Posterior vena cava (tissue), 2 donors: ENCODE measurements at regions not wholly inside any gene's neighbourhood (a gene's known extent, or its start where the extent isn't known, plus 50 kb on each side); places are given as distances from the start of the nearest gene placed in this dataset.
"Not testable (repeated sequence)": the region's sequence is repeated elsewhere in the genome, so short reads cannot be mapped to it uniquely, and the experiment has no call there.

ENCODE experiments used
- DNase-seq: peaks from one replicate; pipeline ENCODE4 v3.0.0-alpha.2; 2020; ENCODE audit warnings: low spot score
- intact Hi-C, 2 donors: fragments of 100-400 bp; cut with DNase I; formaldehyde crosslinking; loops; one replicate each; pipeline versions ENCODE4 v1.14.1 to v1.14.2; 2022 to 2023
- donor health status: DM: yes; HTN: yes; CAD: no.
- donor health status: DM: yes; HTN: yes; CAD: no.

DNA sequence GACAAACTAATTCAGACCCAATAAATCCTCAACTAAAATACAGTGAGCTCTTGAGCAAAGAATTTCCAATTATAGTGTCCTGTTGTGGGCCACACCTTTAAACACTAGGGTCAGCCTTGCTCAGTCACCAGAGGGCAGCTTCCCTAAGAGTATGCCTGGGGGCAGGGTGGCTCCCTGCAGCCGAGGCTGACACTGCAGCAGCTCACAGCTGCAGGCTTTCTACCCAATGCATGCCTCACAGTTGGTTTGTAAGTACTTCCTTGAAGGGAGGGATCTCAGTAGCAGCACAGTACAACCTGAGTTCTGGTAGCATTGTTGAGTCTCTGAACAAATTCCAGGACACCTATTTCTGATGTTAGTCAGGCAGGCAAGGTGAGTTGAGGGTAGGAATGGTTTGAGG, 335.6 kb downstream of the TUSC7 start:
- intact Hi-C loops, result no loop called here
- no peak for DNase-seq

DNA sequence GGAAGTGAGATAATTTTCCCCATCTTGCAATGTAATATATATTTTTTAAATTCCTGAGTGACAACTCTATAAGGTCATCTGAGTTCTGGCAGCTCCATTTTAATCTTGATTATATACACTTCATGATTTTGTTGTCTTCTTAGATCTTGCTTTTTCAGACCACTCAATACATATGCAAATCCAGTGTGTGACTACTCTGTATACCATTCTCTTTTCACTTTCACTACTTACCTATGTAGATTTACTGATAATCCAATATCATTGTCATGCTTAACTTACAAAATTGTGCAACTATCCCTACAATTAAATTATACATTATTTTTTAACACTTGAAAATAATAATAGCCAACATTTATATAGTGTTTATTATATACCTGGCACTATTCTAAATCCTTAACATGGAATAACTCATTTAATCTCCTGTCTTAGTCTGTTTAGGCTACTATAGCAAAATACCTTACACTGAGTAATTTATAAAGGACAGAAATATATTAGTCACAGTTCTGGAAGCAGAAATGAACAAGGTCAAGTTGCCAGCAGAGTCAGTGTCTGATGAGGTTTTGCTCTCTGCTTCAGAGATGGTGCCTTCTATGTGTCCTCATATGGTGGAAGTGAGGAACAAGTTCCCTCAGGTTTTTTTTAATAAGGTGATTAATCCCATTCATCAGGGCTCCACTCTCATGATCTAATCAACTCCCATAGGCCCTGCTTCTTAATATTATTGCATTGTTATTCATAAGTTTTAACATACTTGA, 338.5 kb downstream of the TUSC7 start:
- intact Hi-C loops, result no loop called here

DNA sequence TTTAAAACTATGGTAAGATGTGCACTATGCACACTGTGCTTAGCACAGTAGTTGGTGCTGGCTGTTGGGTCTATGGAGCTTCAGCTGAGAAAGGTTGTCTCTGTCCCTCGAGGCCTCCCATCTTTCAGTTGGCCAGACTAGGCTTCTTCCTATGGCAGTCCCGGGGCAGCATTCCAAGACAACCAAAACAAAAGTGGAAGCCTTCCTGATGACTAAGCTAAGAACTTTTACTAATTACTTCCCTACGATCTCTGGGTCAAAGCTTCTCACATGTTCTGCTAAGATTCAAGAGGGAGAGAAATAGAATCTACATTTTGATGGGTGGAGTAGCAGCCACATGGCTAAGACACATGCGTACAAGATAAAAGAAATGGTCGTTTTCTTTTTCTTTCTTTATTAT, 342.8 kb downstream of the TUSC7 start:
- DNase-seq, result no peak

More for the DNA sequence above, 338.5 kb downstream of the TUSC7 start:
- DNase-seq, result no peak

DNA sequence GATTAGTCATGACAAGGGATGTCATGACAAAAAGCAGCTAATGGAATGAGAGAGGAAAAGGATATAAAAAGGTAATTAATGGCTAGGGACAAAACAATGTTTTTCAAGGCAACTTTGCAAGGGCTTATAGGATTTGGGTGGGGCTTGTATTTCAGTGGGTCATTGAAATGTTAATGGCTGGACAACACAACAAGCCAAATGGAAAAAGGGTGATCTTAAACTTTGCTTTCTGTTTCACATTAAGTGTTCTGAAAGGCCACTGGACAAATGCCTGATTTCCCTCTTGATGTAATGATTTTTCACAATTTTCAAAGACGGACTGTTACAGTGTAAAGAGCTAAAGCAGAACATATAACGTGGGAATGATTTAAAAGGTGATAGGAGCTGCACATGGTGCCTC, 345.0 kb downstream of the TUSC7 start:
- intact Hi-C loops, result no loop called here
- no peak for DNase-seq

More for the DNA sequence above, 342.8 kb downstream of the TUSC7 start:
- intact Hi-C loops, result no loop called here

DNA sequence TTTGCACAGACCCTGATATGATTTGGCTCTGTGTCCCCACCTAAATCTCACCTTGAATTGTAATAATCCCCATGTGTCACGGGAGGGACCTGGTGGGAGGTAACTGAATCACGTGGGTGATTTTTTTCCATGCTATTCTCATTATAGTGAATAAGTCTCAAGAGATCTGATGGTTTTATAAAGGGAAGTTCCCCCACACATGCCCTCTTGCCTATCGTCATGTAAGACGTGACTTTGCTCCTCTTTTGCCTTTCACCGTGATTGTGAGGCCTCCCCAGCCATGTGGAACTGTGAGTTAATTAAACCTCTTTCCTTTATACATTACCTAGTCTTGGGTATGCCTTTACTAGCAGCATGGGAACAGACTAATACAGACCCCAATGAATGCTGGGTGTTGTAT, 347.4 kb downstream of the TUSC7 start:
- DNase-seq, intact Hi-C loops: not testable (repeated sequence)

DNA sequence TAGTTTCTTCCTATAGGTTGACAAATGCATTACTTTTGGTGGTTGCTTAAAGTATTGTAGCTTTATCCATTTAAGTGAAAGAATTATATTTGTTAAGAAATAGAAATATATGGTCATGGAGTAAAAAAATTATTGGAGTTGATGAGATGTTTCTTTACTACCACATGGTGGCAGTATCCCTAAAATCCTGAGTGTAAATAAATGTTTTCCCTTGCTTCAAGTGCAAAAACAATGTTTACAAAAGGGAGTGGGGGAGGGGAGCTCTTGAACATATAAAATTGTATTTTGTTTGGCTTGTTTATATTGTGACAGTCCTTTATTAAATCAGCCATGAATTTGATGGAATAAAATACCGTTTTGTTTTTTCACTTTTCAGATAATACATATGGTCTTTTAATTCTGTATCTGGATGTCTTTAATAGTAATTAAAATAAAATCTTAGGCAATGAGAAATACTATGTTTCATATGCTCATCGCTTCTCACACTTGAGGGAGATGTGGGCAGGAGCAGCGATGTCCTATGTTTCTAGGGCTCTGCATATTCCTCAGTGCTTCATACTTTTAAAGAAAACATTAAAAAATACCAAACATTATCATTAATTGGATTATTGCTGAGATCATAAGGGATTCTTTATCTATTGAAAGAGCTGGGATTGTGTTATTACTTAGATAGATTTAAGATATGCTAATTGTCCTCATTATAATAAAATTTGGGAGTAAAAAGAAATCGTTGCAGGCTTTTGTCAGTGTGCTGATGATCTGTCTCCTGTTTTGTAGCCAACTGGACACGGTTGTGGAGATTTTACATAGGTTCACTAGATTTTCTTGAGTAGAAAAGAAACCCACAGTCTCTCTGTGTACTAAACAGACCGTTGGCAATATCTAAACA, 349.7 kb downstream of the TUSC7 start:
- intact Hi-C loops, result no loop called here

DNA sequence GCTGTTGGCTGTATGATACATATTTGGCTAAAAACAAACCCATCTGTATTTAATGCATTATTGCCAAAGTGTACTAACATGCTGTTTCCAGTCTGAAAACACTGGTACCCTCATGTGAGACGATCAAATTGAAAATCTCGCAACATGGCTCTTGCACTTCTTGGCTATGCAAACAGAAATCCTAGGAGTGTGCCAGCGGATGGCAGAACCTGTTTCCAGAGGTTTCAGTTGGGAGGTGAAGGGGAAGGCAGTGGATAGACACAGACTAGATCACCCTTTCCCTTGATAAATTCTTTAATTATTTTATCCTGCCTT, 350.3 kb downstream of the TUSC7 start:
- intact Hi-C loops, result no loop called here

More for the DNA sequence above, 349.7 kb downstream of the TUSC7 start:
- DNase-seq, result no peak

GRCh38 chr3:117063930-117064329, 354.4 kb downstream of the TUSC7 start:
- intact Hi-C loops, result no loop called here
- DNase-seq, result no peak

More for the DNA sequence above, 350.3 kb downstream of the TUSC7 start:
- DNase-seq, result no peak

GRCh38 chr3:117068301-117068700, 358.7 kb downstream of the TUSC7 start:
- no peak for DNase-seq
- intact Hi-C loops, result no loop called here

DNA sequence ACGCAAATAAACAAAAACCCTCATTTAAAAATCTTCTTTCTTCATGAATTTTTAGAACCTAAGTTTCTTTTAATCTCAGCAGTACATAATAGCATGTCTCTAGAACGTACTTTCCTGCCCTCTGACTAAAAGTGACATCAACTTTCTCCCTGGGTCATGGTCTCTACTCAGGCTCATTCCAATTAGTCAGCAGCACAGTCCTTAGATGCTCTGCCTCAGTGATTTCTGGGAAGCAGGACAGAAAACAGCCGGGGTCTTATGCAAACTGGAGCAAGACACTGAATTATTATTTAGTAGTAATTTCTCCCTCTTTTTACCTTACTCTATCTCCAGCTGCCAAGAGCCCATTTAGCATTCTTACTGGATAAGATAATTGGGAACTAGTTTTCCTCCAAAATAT, 365.2 kb downstream of the TUSC7 start:
- intact Hi-C loops, result no loop called here
- no peak for DNase-seq

GRCh38 chr3:117079997-117080396, 370.4 kb downstream of the TUSC7 start:
- intact Hi-C loops, result no loop called here
- no peak for DNase-seq

- intact Hi-C loops, result no loop called here
- no peak for DNase-seq
These were observed 371.3 kb downstream of the TUSC7 start for GRCh38 chr3:117080872-117081271.

DNA sequence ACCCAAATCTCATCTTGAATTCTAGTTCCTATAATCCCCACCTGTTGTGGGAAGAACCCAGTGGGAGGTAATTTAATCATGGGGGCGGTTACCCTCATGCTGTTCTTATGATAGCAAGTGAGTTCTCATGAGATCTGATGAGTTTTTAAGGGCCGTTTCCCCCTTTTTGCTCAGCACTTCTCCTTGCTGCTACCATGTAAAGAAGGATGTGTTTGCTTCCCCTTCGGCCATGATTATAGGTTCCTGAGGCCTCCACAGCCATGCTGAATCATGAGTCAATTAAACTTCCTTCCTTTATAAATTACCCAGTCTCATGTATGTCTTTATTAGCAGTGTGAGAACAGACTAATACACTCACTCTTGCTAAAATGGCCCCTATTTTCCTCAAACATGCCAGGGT, 374.7 kb downstream of the TUSC7 start:
- no peak for DNase-seq
- intact Hi-C loops, result no loop called here

- intact Hi-C loops, result no loop called here
- DNase-seq, result no peak
These were observed 375.2 kb downstream of the TUSC7 start for GRCh38 chr3:117084739-117085270.

DNA sequence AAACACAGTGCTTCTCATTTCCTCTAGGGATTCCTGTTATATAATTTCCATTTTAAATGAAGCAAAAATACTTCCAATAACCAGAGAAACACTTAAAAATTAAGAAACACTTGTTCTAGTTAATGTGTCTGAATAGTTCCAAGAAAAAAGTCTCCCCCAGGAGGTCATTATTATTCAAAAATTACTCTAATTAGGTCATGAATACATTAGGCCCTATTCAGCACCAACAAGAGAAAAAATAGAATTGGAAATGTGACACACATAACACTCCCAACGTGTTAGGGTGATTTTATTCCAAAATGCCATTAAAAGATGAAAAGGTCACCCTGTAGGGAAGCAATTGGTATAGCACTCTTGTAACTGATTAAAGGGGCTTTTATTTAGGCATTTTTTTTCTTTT, 382.1 kb downstream of the TUSC7 start:
- no peak for DNase-seq
- intact Hi-C loops, result no loop called here

- no peak for DNase-seq
- intact Hi-C loops, result no loop called here
These were observed 387.0 kb downstream of the TUSC7 start for GRCh38 chr3:117096549-117096948.

GRCh38 chr3:117097351-117097750, 387.8 kb downstream of the TUSC7 start:
- intact Hi-C loops, result no loop called here
- DNase-seq, result no peak

DNA sequence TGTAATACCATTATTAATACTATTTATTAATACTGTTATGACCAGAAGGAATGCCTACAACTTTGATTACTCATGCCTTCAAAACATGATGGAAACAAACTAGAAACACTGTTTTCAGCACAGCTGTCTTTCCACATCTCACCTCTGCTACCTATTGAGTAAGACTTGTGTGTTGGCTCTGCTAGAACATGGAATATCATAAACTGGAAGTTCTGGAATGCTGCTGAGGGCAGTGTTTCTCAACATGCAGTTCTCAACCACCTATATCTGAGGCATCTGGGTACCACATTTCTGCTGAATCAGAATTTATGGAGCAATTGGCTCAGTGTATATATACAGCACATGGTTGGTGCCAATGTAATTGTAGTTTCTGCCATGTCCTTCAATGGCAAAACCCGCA, 392.1 kb downstream of the TUSC7 start:
- no peak for DNase-seq
- intact Hi-C loops, result no loop called here

DNA sequence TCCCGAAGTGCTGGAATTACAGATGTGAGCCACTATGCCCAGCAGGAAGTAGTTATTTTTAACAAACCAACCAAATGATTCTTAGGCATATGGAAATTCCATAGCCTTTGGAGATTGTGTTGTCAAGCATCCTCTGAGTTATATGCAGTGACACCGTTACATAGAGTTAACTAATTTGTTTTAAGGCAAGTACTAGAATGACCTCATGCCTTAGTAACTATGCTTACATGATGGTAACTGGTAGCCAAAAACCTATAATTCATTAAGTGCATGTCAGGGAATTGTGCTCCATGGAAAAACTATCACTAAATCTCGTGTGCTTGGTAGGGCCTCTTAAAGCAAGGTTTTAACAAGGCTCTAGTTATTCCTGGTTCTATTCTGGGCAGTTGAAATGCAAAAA, 392.8 kb downstream of the TUSC7 start:
- intact Hi-C loops, result no loop called here

DNA sequence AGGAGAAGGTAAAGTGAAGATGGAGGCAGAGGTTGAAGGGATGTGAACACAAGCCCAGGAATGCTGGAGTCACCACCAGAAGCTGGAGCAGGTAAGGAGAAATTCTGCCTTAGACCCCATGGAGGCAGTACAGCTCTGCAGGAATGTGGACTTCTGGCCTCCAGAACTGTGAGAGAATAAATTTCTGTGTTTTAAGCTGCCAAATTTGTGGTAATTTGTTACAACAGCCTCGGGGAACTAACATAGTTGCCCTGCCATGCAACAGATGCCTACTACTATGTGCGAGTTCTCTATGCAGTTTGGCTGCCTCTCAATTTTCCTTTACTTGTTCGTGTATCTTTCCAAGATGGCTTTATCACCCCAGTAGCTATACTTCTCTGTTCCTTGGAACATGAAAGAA, 394.1 kb downstream of the TUSC7 start:
- DNase-seq, result no peak
- intact Hi-C loops, result no loop called here

More for the DNA sequence above, 392.8 kb downstream of the TUSC7 start:
- DNase-seq, result no peak

GRCh38 chr3:117104381-117104780, 394.8 kb downstream of the TUSC7 start:
- DNase-seq, result no peak
- intact Hi-C loops, result no loop called here
